ENCODE measurements at regions not wholly inside any gene's neighbourhood (a gene's known extent, or its start where the extent isn't known, plus 50 kb on each side); places are given as distances from the start of the nearest gene placed in this dataset. TPM values are rescaled to one million over a fixed set of nuclear protein-coding genes. Genes with fewer than 3 reads are reported as not detected.

DNA sequence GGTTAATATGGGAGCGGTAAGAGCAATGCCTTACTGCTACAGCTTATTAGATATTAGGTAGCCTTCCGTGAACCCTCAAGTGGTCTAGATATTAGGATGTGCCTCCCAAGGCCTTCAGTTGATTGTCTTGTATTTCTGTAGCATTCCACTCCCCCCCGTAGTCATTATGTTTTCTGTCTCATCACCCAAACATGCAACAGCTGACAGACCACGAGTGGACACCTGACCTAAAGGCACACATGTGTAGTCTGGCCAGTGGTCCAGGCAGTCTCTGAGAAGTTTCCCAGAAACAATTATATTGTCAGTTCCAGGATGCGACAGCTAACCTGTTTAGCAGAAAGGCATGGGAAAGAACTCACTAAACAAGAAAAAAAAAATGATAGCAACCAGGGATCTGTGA lies 1000.9 kb downstream of the AGBL1 start:
- Histone ChIP-seq H3K36me3 (ENCODE audit: insufficient read depth, low read length) (no peaks in the 10 kb centered on the region), H3K4me1 (ENCODE audit: control insufficient read depth, insufficient read depth, low read length) (no peaks in the 10 kb centered on the region), H3K9me3 (replicated peaks; ENCODE audit: low read length) (no peaks in the 10 kb centered on the region), H3K9ac (ENCODE audit: low read depth, low read length) (no peak overlapping the region), H3K4me3 (ENCODE audit: low read length) (no peak overlapping the region), H3K4me2 (ENCODE audit: low read length) (no peak overlapping the region), H3K27me3 (ENCODE audit: control insufficient read depth, insufficient read depth, low read length) (no peaks in the 10 kb centered on the region)

Small RNA genes in the stretch of these regions (small RNA-seq; reads per million reads assigned to genes)
- gene RNU6-185P = not detected

Data from skeletal muscle satellite cell (primary cell).